Activated CD8-positive, alpha-beta memory T cell treated with anti-CD3 and anti-CD28 coated beads for 36 hours (primary cell): ENCODE measurements at regions not wholly inside any gene's neighbourhood (a gene's known extent, or its start where the extent isn't known, plus 50 kb on each side); places are given as distances from the start of the nearest gene placed in this dataset.

Experiments
- CTCF ChIA-PET: fragments of 350-600 bp; sonication (Branson Sonifier 250); formaldehyde crosslinking; loops from one replicate; lab custom pipeline; 2021; ENCODE audit warnings: antibody characterized with exemption; lab: Charles Lee
- POLR2A ChIA-PET: fragments of 350-600 bp; sonication (Branson Sonifier 250); formaldehyde crosslinking; loops from one replicate; lab custom pipeline; 2021; ENCODE audit warnings: antibody characterized with exemption; lab: Charles Lee

GRCh38 chr2:81328968-81329367, 1024.4 kb upstream of the LRRTM1 start:
- CTCF ChIA-PET, result no interaction called here
- POLR2A ChIA-PET, result no interaction called here

GRCh38 chr2:81327911-81328310, 1023.4 kb upstream of the LRRTM1 start:
- ChIA-PET CTCF (no interaction called here), POLR2A (no interaction called here)

GRCh38 chr2:81324046-81324445, 1019.5 kb upstream of the LRRTM1 start:
- CTCF ChIA-PET, result interaction anchor here (1.0 kb wide), 1 partner anchor 8 kb away, joined by 3 read pairs; no protein-coding TSS in a partner anchor
- POLR2A ChIA-PET, result no interaction called here

- POLR2A ChIA-PET, result no interaction called here
- CTCF ChIA-PET, result no interaction called here
Measured at GRCh38 chr2:81304154-81304830, 999.7 kb upstream of the LRRTM1 start.

GRCh38 chr2:81303321-81303720, 998.8 kb upstream of the LRRTM1 start:
- ChIA-PET POLR2A (no interaction called here), CTCF (no interaction called here)

GRCh38 chr2:81299841-81300240, 995.3 kb upstream of the LRRTM1 start:
- ChIA-PET POLR2A (no interaction called here), CTCF (no interaction called here)

- ChIA-PET CTCF (no interaction called here), POLR2A (no interaction called here)
Measured at GRCh38 chr2:81290846-81291245, 986.3 kb upstream of the LRRTM1 start.

- CTCF ChIA-PET, result no interaction called here
- POLR2A ChIA-PET, result no interaction called here
Measured at GRCh38 chr2:81283081-81283480, 978.5 kb upstream of the LRRTM1 start.

GRCh38 chr2:81282151-81282769, 977.7 kb upstream of the LRRTM1 start:
- ChIA-PET CTCF (no interaction called here), POLR2A (no interaction called here)

- CTCF ChIA-PET, result no interaction called here
- POLR2A ChIA-PET, result no interaction called here
Measured at GRCh38 chr2:81276595-81276994, 972.0 kb upstream of the LRRTM1 start.

- CTCF ChIA-PET, result no interaction called here
- POLR2A ChIA-PET, result no interaction called here
Measured at GRCh38 chr2:81266106-81266505, 961.6 kb upstream of the LRRTM1 start.

GRCh38 chr2:81263989-81264388, 959.4 kb upstream of the LRRTM1 start:
- ChIA-PET CTCF (no interaction called here), POLR2A (no interaction called here)

- CTCF ChIA-PET, result no interaction called here
Measured at GRCh38 chr2:81260320-81260719, 955.8 kb upstream of the LRRTM1 start.

GRCh38 chr2:81250270-81250669, 945.7 kb upstream of the LRRTM1 start:
- POLR2A ChIA-PET, result no interaction called here

More at GRCh38 chr2:81260320-81260719, 955.8 kb upstream of the LRRTM1 start:
- POLR2A ChIA-PET, result no interaction called here

GRCh38 chr2:81249152-81249551, 944.6 kb upstream of the LRRTM1 start:
- CTCF ChIA-PET, result no interaction called here

More at GRCh38 chr2:81250270-81250669, 945.7 kb upstream of the LRRTM1 start:
- CTCF ChIA-PET, result no interaction called here

GRCh38 chr2:81247648-81248047, 943.1 kb upstream of the LRRTM1 start:
- ChIA-PET CTCF (no interaction called here), POLR2A (no interaction called here)

More at GRCh38 chr2:81249152-81249551, 944.6 kb upstream of the LRRTM1 start:
- POLR2A ChIA-PET, result no interaction called here

GRCh38 chr2:81242501-81242900, 937.9 kb upstream of the LRRTM1 start:
- ChIA-PET POLR2A (no interaction called here), CTCF (no interaction called here)

- POLR2A ChIA-PET, result no interaction called here
- CTCF ChIA-PET, result no interaction called here
Measured at GRCh38 chr2:81238462-81238861, 933.9 kb upstream of the LRRTM1 start.

GRCh38 chr2:81235601-81236000, 931.0 kb upstream of the LRRTM1 start:
- ChIA-PET POLR2A (no interaction called here), CTCF (no interaction called here)

- ChIA-PET POLR2A (no interaction called here), CTCF (no interaction called here)
Measured at GRCh38 chr2:81234711-81235110, 930.2 kb upstream of the LRRTM1 start.

GRCh38 chr2:81225756-81226155, 921.2 kb upstream of the LRRTM1 start:
- CTCF ChIA-PET, result no interaction called here
- POLR2A ChIA-PET, result no interaction called here
